ENCODE measurements at regions not wholly inside any gene's neighbourhood (a gene's known extent, or its start where the extent isn't known, plus 50 kb on each side); places are given as distances from the start of the nearest gene placed in this dataset.

- DNase-seq (ENCODE audit: low spot score), result no peak
- TF ChIP-seq, protein P1, sequence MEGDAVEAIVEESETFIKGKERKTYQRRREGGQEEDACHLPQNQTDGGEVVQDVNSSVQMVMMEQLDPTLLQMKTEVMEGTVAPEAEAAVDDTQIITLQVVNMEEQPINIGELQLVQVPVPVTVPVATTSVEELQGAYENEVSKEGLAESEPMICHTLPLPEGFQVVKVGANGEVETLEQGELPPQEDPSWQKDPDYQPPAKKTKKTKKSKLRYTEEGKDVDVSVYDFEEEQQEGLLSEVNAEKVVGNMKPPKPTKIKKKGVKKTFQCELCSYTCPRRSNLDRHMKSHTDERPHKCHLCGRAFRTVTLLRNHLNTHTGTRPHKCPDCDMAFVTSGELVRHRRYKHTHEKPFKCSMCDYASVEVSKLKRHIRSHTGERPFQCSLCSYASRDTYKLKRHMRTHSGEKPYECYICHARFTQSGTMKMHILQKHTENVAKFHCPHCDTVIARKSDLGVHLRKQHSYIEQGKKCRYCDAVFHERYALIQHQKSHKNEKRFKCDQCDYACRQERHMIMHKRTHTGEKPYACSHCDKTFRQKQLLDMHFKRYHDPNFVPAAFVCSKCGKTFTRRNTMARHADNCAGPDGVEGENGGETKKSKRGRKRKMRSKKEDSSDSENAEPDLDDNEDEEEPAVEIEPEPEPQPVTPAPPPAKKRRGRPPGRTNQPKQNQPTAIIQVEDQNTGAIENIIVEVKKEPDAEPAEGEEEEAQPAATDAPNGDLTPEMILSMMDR (IDR thresholded peaks at IDR 0.05), result no peak
- H3K4me3 ChIP-seq, result no peak overlapping the region
- no peak overlapping the region for H3K27ac ChIP-seq
Measured at GRCh38 chr1:209008586-209008985, 574.9 kb upstream of the CAMK1G start.

DNA sequence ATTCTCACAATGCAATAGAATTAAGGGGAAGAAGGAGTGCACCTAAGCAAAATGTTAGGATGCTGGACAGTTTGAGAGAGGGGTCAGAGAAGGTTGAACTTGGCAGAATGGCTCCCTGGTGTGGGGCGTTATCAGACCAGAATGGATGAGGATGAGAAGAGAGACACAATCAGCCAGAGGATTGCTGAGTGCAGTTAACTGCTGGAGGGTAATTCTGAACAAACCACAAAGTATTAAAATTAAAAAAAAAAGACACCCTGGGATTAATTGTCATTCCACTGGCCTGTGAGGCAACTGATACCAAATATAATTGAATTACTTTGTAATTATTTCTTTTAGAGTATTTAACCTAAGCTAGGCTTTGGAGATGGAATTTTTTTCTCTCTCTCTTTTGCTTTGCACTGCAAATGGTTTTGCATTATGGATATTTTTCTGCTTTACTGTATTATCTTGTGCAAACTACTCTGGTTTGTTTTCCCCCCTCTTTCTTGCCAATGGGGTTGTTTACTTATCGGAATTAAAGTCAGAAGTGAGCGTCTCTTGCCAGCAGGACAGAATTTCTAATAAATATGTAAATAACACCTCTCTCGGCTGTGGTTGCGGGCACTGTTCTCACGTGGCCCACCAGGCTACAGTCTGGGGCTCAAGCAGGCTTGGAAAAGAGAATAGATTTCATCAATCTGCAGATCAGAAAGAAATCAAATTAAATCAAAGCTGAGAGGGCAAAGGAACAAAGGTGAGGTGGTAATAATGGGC is 572.9 kb upstream of the CAMK1G start:
- TF ChIP-seq, protein P1 (IDR thresholded peaks at IDR 0.05), result no peak
- Histone ChIP-seq H3K27ac (no peak overlapping the region), H3K4me3 (no peak overlapping the region)
- DNase-seq (ENCODE audit: low spot score), result no peak

DNA sequence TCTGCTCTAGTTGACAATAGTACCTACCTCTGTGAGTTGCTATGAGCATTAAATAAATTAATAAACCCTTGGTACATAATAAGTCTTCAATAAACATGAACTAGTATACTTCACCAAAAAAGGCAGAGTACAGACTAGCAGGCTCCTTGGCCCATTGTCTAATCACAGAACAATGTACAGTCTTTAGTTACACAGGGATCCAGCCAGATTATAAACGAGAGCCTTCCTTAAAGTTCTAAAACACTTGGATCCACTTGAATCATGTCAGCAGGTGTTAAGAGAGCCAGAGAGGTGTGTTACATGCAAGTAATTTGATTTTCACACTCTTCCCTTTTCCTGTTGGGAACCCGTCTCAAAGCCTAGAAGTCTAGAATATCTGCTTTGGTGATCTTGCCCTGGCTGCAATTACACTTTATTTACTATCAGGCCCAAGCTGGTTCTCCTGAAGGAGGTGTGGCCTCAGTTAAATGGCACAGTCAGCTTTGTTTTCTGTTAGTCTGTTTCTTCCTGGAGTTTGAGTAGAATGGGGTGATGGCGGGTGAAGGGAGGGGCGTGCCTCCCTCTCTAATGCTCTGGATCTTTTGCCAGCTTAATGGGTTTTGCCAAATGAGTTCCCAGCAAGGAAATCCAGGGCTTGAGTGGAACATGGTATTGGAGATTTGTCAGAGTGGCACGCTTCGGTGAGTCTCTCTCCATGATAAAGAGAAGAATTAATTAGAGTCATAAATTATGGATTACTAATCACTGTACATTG is 570.9 kb upstream of the CAMK1G start:
- Histone ChIP-seq H3K4me3 (no peak overlapping the region), H3K27ac (no peak overlapping the region)
- no peak for DNase-seq (ENCODE audit: low spot score)
- TF ChIP-seq, protein P1 (IDR thresholded peaks at IDR 0.05), result no peak

DNA sequence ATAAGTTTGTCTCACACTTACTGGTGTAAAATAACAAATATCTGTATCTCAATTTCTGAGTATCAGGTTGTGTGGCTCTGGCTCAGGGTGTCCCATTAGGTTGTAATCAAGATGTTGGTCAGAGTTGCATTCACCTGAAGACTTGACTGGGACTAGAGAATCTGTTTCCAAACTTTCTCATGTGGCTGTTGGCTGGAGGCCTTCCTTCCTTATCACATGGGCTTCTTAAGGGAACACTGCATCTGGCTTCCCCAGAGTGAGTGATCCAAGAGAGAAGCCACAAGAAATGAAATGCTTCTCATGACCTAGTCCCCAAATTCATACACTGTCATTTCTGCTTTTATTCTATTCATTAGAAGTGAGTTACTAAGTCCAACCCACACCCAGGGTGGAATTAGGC is 568.4 kb upstream of the CAMK1G start:
- Histone ChIP-seq H3K4me3 (no peak overlapping the region), H3K27ac (no peak overlapping the region)
- TF ChIP-seq, protein P1 (IDR thresholded peaks at IDR 0.05), result no peak
- DNase-seq (ENCODE audit: low spot score), result no peak

- TF ChIP-seq, protein P1 (IDR thresholded peaks at IDR 0.05), result no peak
- no peak overlapping the region for H3K27ac ChIP-seq
- H3K4me3 ChIP-seq, result no peak overlapping the region
- DNase-seq (ENCODE audit: low spot score), result no peak
Measured at GRCh38 chr1:209021622-209022021, 561.9 kb upstream of the CAMK1G start.

DNA sequence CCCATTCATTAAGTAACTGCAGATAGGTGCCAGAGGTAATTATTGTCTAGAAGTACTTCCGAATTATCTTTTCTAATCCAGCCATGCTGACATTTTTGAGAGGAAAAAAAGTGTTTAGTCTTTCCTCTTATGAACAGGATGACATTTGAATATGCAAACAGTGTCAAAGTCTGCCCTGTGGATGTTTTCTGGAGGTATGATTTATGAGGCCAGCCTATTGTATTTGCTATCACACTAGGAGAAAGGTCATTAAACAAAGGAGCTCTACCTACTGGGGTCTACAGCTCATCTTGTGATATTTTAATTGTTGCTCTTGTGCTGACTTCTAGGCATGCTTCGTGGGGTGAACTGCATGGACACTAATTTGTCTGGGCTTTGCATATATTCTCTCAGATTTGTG is 559.7 kb upstream of the CAMK1G start:
- Histone ChIP-seq H3K27ac (no peak overlapping the region), H3K4me3 (no peak overlapping the region)
- DNase-seq (ENCODE audit: low spot score), result no peak
- TF ChIP-seq, protein P1 (IDR thresholded peaks at IDR 0.05), result no peak

DNA sequence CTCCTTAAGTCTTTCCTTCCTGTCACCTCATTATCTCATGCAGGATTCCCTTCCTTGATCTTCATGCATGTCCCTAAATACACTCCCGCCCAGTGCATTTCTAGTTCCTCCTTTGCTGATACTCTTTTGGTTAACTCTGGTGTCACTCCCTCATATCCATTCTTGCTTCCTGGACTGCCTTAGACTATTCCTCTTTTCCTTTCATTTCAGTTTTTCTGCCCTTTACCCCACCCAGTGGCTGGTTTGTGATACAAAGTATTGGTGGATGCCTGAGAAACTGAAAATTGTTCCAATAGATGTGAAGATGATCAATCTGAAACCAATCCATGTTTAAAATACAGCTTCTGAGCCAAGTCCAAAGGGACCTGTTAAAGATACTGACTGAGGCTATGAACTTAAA is 553.8 kb upstream of the CAMK1G start:
- Histone ChIP-seq H3K4me3 (no peak overlapping the region), H3K27ac (no peak overlapping the region)
- no peak for DNase-seq (ENCODE audit: low spot score)
- TF ChIP-seq, protein P1 (IDR thresholded peaks at IDR 0.05), result no peak
